ENCODE measurements at regions not wholly inside any gene's neighbourhood (a gene's known extent, or its start where the extent isn't known, plus 50 kb on each side); places are given as distances from the start of the nearest gene placed in this dataset.

GRCh38 chr2:157935378-157935906 lies 59.3 kb upstream of the ACVR1 start:
- no peak for TF ChIP-seq CTCF (IDR thresholded peaks at IDR 0.05; ENCODE audit: low read depth, low read length)
- H3K4me3 ChIP-seq (ENCODE audit: low read depth, low read length) = no peak overlapping the region

- no peak overlapping the region for H3K4me3 ChIP-seq (ENCODE audit: low read depth, low read length)
- TF ChIP-seq CTCF (IDR thresholded peaks at IDR 0.05; ENCODE audit: low read depth, low read length) = no peak
These were observed 58.7 kb upstream of the ACVR1 start for GRCh38 chr2:157934684-157935377.

- H3K4me3 ChIP-seq (ENCODE audit: low read depth, low read length) = no peak overlapping the region
- no peak for TF ChIP-seq CTCF (IDR thresholded peaks at IDR 0.05; ENCODE audit: low read depth, low read length)
These were observed 57.2 kb upstream of the ACVR1 start for GRCh38 chr2:157933160-157933920.

GRCh38 chr2:157932480-157933159 lies 56.5 kb upstream of the ACVR1 start:
- no peak overlapping the region for H3K4me3 ChIP-seq (ENCODE audit: low read depth, low read length)
- no peak for TF ChIP-seq CTCF (IDR thresholded peaks at IDR 0.05; ENCODE audit: low read depth, low read length)

GRCh38 chr2:157931542-157931941 lies 55.4 kb upstream of the ACVR1 start:
- no peak overlapping the region for H3K4me3 ChIP-seq (ENCODE audit: low read depth, low read length)
- no peak for TF ChIP-seq CTCF (IDR thresholded peaks at IDR 0.05; ENCODE audit: low read depth, low read length)

GRCh38 chr2:157930728-157931127 lies 54.6 kb upstream of the ACVR1 start:
- TF ChIP-seq CTCF (IDR thresholded peaks at IDR 0.05; ENCODE audit: low read depth, low read length) = no peak
- no peak overlapping the region for H3K4me3 ChIP-seq (ENCODE audit: low read depth, low read length)

Measured in WI38 (cell line).